ENCODE measurements at regions not wholly inside any gene's neighbourhood (a gene's known extent, or its start where the extent isn't known, plus 50 kb on each side); places are given as distances from the start of the nearest gene placed in this dataset.

DNA sequence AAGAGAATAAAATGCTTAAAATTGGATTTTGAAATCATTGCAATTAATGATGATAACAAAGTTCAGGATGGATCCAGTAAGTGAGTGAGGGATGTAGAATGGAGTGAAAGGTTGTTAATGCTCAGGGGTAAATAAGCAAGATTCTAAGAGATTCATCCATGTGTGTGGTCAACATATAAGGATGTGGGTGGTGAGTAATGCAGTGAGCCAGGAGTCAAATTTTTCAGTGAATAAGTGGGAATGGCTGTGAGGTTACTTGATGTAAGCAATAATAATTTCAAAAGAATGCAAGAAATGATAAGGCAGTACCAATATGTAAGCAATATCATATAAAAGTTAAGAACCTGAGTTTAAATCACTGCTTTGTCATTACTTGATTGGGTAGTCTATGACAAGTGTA, 207.5 kb upstream of the ADGRB3 start:
- intact Hi-C loops (cut with micrococcal nuclease) (no loop called here), dilution Hi-C loops (cut with MboI; ENCODE audit: extremely low pct_ligation_motif_present, low sequenced_read_pairs) (no loop called here)
- Histone ChIP-seq H3K9ac (replicated peaks; ENCODE audit: extremely low read depth, insufficient read depth, low read length) (no peak overlapping the region), H4K20me1 (replicated peaks; ENCODE audit: control insufficient read depth, extremely low read depth, insufficient read depth, low read length) (no peaks in the 10 kb centered on the region), H3K9me3 (replicated peaks; ENCODE audit: control insufficient read depth, insufficient read depth, low read length) (peaks cover 3% of the 10 kb centered on the region), H3K27ac (ENCODE audit: insufficient read depth, low read depth, low read length) (no peak overlapping the region), H3K27me3 (ENCODE audit: control insufficient read depth in 2 of 2, insufficient read depth in 2 of 2, low read length in 2 of 2) (no peaks in the 10 kb centered on the region), H3K4me3 (replicated peaks in 1 of 3; ENCODE audit: insufficient read depth in 1 of 3, low read depth in 1 of 3, low read length in 3 of 3) (no peak overlapping the region), H3K4me1 (ENCODE audit: control insufficient read depth, extremely low read depth, insufficient read depth, low read length) (no peaks in the 10 kb centered on the region), H3K36me3 (ENCODE audit: control insufficient read depth in 2 of 2, extremely low read depth in 1 of 2, insufficient read depth in 2 of 2, low read length in 2 of 2) (no peaks in the 10 kb centered on the region), H3K9me1 (replicated peaks; ENCODE audit: control insufficient read depth, extremely low read depth, insufficient read depth, low read length) (no peaks in the 10 kb centered on the region), H3K79me2 (ENCODE audit: control insufficient read depth, insufficient read depth, low read length) (no peaks in the 10 kb centered on the region), H3K4me2 (ENCODE audit: insufficient read depth, low read length) (no peak overlapping the region), H2AFZ (ENCODE audit: low read depth, low read length) (no peak overlapping the region)
- no peak for FAIRE-seq
- ChIA-PET POLR2A (no interaction called here), CTCF (no interaction called here)
- no peak for DNase-seq (ENCODE audit: low read depth, low spot score)
- no TSS peak for BruUV-seq (replicated peaks)
- no peak for TF ChIP-seq FOS (IDR thresholded peaks at IDR 0.05; ENCODE audit: borderline replicate concordance, insufficient read depth, low read length)
- TF ChIP-seq POLR2A (IDR thresholded peaks at IDR 0.05; ENCODE audit: low read depth, low read length): no peak
- TF ChIP-seq GATA2 (IDR thresholded peaks at IDR 0.05; ENCODE audit: insufficient read depth, insufficient read length, low read depth, low read length): no peak
- TF ChIP-seq EZH2 (IDR thresholded peaks at IDR 0.05; ENCODE audit: borderline replicate concordance, low read depth, low read length, severe bottlenecking): no peak
- TF ChIP-seq MYC (IDR thresholded peaks at IDR 0.05; ENCODE audit: low read depth, low read length): no peak
- no peak for TF ChIP-seq JUN (IDR thresholded peaks at IDR 0.05; ENCODE audit: borderline replicate concordance, insufficient read depth, insufficient read length, low read depth)
- TF ChIP-seq, protein P1, sequence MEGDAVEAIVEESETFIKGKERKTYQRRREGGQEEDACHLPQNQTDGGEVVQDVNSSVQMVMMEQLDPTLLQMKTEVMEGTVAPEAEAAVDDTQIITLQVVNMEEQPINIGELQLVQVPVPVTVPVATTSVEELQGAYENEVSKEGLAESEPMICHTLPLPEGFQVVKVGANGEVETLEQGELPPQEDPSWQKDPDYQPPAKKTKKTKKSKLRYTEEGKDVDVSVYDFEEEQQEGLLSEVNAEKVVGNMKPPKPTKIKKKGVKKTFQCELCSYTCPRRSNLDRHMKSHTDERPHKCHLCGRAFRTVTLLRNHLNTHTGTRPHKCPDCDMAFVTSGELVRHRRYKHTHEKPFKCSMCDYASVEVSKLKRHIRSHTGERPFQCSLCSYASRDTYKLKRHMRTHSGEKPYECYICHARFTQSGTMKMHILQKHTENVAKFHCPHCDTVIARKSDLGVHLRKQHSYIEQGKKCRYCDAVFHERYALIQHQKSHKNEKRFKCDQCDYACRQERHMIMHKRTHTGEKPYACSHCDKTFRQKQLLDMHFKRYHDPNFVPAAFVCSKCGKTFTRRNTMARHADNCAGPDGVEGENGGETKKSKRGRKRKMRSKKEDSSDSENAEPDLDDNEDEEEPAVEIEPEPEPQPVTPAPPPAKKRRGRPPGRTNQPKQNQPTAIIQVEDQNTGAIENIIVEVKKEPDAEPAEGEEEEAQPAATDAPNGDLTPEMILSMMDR (IDR thresholded peaks at IDR 0.05; ENCODE audit: extremely low read depth in 1 of 2, insufficient read depth in 1 of 2, low read depth in 1 of 2, low read length in 2 of 2): no peak
- no peak for TF ChIP-seq POLR2AphosphoS5 (IDR thresholded peaks at IDR 0.05; ENCODE audit: insufficient read depth, low read depth, low read length)
- TF ChIP-seq, protein P2, sequence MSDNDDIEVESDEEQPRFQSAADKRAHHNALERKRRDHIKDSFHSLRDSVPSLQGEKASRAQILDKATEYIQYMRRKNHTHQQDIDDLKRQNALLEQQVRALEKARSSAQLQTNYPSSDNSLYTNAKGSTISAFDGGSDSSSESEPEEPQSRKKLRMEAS (IDR thresholded peaks at IDR 0.05; ENCODE audit: insufficient read depth, insufficient read length): no peak

Measured in endothelial cell of umbilical vein (primary cell).